Body of pancreas (tissue), 4 donors: ENCODE measurements at regions not wholly inside any gene's neighbourhood (a gene's known extent, or its start where the extent isn't known, plus 50 kb on each side); places are given as distances from the start of the nearest gene placed in this dataset.

Experiments used
- ATAC-seq: fragments of 150-250 bp; one replicate; pipeline ENCODE4 v1.9.1; 2016
- DNase-seq, 4 donors: peaks; one replicate each; pipeline ENCODE4 v3.0.0-alpha.2; 2019
- H3K27ac ChIP-seq, 4 donors: fragments of 200-600 bp; sonication (generic); 1 replicate in 3 of 4; 2 replicates in 1 of 4; pipeline versions ENCODE4 v1.5.1 to v1.6.1; 2016 to 2019; ENCODE audit warnings: mild to moderate bottlenecking in 1 of 4, mixed read lengths in 1 of 4, moderate library complexity in 1 of 4
- H3K27me3 ChIP-seq, 2 donors: fragments of 200-600 bp; sonication (generic); one replicate each; pipeline ENCODE4 v1.6.0; 2016; ENCODE audit warnings: mild to moderate bottlenecking in 1 of 2
- H3K36me3 ChIP-seq, 2 donors: fragments of 200-600 bp; sonication (generic); replicated peaks in 1 of 2; 2 replicates each; pipeline ENCODE4 v1.5.1; 2016; ENCODE audit warnings: low read depth in 2 of 2; ENCODE audit not compliant: insufficient read depth in 1 of 2
- H3K4me1 ChIP-seq: fragments of 200-600 bp; sonication (generic); one replicate; pipeline ENCODE4 v1.6.0; 2016
- H3K4me3 ChIP-seq, 2 donors: fragments of 200-600 bp; sonication (generic); 1 replicate in 1 of 2; 2 replicates in 1 of 2; pipeline ENCODE4 v1.5.1; 2016 to 2019
- H3K9me3 ChIP-seq, 3 donors: fragments of 200-600 bp; sonication (generic); 1 replicate in 2 of 3; 2 replicates in 1 of 3; pipeline ENCODE4 v1.5.1; 2016
- POLR2A ChIP-seq, 3 donors: fragments of 450-650 bp; IDR thresholded peaks; one replicate each; pipeline ENCODE4 v1.6.1; 2016; ENCODE audit warnings: antibody characterized with exemption in 3 of 3, mild to moderate bottlenecking in 2 of 3
- WGBS, 2 donors: methylation state at CpG; one replicate each; pipeline ENCODE4 v1.1.5; 2017; 5-methylcytosine and 5-hydroxymethylcytosine counted together
- intact Hi-C: fragments of 100-400 bp; cut with DNase I; formaldehyde crosslinking; loops from one replicate; pipeline ENCODE4 v1.15.1; 2023
- TF ChIP-seq, protein P1 (sequence below), 7 experiments: fragments of 450-650 bp in 4 of 7; fragments of 200-600 bp in 3 of 7; sonication (generic) in 3 of 7; IDR thresholded peaks; one replicate each; pipeline ENCODE4 v1.5.1; 2016 to 2019; ENCODE audit warnings: antibody characterized with exemption in 7 of 7

DNA sequence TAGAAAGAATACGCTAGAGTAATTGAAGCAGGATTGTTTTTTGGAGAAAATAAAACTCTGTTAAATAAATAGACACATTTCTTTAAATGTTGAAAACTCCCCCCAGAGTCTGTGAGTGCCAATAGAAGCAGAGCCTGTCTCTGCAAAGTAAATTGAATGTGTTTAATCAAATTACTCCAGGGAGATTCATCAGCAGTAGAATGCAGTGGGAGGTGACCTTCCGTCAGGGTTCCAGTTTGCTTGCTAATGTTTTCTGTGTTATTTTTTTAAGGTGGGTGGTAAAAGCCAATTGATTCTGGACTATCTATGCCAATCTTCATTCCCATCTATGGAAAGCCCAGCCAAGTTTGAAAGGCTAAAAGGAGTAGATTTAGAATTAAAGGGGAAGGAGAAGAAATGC lies 612.4 kb upstream of the GRM7 start:
- TF ChIP-seq, protein P1, sequence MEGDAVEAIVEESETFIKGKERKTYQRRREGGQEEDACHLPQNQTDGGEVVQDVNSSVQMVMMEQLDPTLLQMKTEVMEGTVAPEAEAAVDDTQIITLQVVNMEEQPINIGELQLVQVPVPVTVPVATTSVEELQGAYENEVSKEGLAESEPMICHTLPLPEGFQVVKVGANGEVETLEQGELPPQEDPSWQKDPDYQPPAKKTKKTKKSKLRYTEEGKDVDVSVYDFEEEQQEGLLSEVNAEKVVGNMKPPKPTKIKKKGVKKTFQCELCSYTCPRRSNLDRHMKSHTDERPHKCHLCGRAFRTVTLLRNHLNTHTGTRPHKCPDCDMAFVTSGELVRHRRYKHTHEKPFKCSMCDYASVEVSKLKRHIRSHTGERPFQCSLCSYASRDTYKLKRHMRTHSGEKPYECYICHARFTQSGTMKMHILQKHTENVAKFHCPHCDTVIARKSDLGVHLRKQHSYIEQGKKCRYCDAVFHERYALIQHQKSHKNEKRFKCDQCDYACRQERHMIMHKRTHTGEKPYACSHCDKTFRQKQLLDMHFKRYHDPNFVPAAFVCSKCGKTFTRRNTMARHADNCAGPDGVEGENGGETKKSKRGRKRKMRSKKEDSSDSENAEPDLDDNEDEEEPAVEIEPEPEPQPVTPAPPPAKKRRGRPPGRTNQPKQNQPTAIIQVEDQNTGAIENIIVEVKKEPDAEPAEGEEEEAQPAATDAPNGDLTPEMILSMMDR (IDR thresholded peaks at IDR 0.05), result no peak
- TF ChIP-seq POLR2A (IDR thresholded peaks at IDR 0.05), result no peak
- no peak for DNase-seq
- Histone ChIP-seq H3K4me3 (no peak overlapping the region), H3K4me1 (peaks cover 12% of the 10 kb centered on the region), H3K27me3 (no peaks in the 10 kb centered on the region), H3K36me3 (no peaks in the 10 kb centered on the region), H3K27ac (no peak overlapping the region), H3K9me3 (no peaks in the 10 kb centered on the region)
- intact Hi-C loops, result no loop called here
- 29 to 39% methylated on average over 2 of the region's 2 CpGs for WGBS, 2 donors
- ATAC-seq, result no peak

DNA sequence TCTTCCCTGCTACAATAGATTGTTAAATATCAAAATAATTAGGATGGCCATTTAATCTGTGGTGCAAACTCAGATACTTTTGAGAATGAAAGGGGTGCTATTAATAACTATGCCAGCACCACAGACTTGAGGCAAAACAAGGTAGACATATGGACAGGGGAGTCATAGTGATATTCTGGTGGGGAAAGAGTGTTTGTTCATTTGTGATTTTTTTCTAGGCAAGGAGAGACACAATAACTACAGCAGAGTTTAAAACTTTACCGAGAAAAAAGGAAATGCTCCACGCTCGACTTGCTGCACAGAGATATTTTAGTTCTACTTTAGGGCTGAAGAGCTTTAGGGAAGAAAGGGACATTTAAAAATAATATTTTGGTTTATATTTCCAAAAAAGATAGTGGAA lies 611.2 kb upstream of the GRM7 start:
- ATAC-seq (no peak), DNase-seq (no peak)
- H3K4me1 ChIP-seq, result peaks cover 12% of the 10 kb centered on the region
- no peaks in the 10 kb centered on the region for H3K9me3 ChIP-seq
- intact Hi-C loops, result no loop called here
- no peaks in the 10 kb centered on the region for H3K27me3 ChIP-seq
- H3K27ac ChIP-seq, result no peak overlapping the region
- H3K4me3 ChIP-seq, result no peak overlapping the region
- H3K36me3 ChIP-seq, result no peaks in the 10 kb centered on the region
- TF ChIP-seq, protein P1 (IDR thresholded peaks at IDR 0.05), result no peak
- no peak for TF ChIP-seq POLR2A (IDR thresholded peaks at IDR 0.05)
- WGBS, 2 donors, result 52 to 91% methylated on average over 3 of the region's 3 CpGs

DNA sequence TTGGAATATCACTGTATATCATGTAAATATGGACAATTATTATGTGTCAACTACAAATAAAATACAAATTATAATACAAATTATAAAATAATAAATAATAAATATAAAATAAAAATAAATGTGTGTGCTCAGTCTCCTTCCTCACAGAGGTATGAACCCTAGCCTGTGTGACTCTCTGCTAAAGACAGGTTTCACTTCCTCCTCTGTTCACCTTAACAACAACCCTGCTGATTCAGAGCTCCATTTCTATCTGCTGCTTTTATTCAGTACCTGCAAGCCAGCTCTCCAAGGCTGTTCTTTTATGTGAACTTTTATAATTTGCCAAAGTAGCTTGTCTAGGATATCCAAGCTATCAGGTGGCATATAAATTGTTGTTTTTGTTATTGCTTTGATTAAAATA lies 610.7 kb upstream of the GRM7 start:
- ATAC-seq (no peak), DNase-seq (no peak)
- H3K27ac ChIP-seq, result no peak overlapping the region
- H3K4me3 ChIP-seq, result no peak overlapping the region
- TF ChIP-seq, protein P1 (IDR thresholded peaks at IDR 0.05), result no peak
- no peak for TF ChIP-seq POLR2A (IDR thresholded peaks at IDR 0.05)
- no peaks in the 10 kb centered on the region for H3K27me3 ChIP-seq
- H3K4me1 ChIP-seq, result peaks cover 12% of the 10 kb centered on the region
- H3K36me3 ChIP-seq, result no peaks in the 10 kb centered on the region
- no peaks in the 10 kb centered on the region for H3K9me3 ChIP-seq
- intact Hi-C loops, result no loop called here

DNA sequence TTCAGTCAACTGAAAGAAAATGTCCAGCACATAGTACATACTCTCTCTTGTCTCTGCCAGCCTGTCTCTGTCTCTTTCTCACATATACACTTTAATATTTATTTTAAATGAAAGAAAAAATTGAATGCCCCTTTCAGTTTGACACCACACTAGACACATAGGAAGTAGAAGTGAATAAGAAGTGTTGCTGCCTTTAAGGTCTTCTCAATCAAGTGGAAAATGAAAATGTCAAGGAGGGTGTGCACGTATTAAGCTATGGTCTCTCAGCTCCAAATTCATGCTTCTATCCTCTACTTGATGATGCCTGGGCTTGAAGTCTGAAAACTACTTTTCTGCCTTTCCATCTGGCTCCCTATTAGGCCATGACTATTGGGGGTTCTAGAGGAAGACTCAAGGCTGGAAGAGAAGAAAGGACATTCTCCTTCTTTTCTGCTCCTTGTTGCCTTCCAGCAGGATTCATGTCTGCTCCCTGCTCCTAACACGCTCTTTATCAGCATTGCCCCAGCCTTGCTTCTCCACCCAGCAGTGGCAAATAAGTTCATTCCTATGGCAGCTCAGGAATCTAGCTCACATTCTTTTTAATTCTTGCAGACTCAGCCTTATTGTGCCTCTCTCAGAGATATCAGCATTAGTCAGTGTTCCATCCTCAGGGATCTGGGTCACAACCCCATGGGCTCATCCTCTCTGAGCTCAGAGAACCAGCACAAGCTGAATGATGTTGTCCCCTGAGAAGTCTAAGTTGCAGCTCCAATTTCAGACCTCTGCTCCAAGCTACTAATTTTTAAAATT lies 609.1 kb upstream of the GRM7 start:
- ATAC-seq, result no peak
- no peak for TF ChIP-seq POLR2A (IDR thresholded peaks at IDR 0.05)
- TF ChIP-seq, protein P1 (IDR thresholded peaks at IDR 0.05), result no peak
- Histone ChIP-seq H3K9me3 (no peaks in the 10 kb centered on the region), H3K27ac (no peak overlapping the region), H3K4me1 (peaks cover 12% of the 10 kb centered on the region), H3K4me3 (no peak overlapping the region), H3K36me3 (no peaks in the 10 kb centered on the region), H3K27me3 (no peaks in the 10 kb centered on the region)
- intact Hi-C loops, result no loop called here
- WGBS, 2 donors, result 68 to 83% methylated on average over 2 of the region's 2 CpGs
- no peak for DNase-seq

DNA sequence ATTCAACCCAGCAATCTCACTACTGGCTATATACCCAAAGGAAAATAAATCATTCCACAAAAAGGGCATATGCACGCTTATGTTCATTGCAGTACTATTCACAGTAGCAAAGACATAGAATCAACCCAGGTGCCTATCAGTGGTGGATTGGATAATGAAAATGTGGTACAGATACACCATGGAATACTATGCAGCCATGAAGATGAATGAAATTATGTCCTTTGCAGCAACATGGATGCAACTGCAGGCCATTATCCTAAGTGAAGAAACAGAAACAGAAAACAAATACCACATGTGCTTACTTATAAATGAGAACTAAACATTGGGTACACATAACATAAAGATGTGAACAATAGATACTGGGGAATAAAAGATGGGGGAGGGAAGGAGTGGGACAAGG lies 606.4 kb upstream of the GRM7 start:
- TF ChIP-seq, protein P1 (IDR thresholded peaks at IDR 0.05), result no peak
- no peak for TF ChIP-seq POLR2A (IDR thresholded peaks at IDR 0.05)
- Histone ChIP-seq H3K27ac (no peak overlapping the region), H3K4me1 (peaks cover under 1% of the 10 kb centered on the region), H3K4me3 (no peak overlapping the region), H3K27me3 (no peaks in the 10 kb centered on the region), H3K36me3 (no peaks in the 10 kb centered on the region), H3K9me3 (no peaks in the 10 kb centered on the region)
- no peak for ATAC-seq
- WGBS, 2 donors, result 92 to 94% methylated on average over 1 of the region's 1 CpG
- intact Hi-C loops, result no loop called here
- no peak for DNase-seq
